ENCODE measurements at regions not wholly inside any gene's neighbourhood (a gene's known extent, or its start where the extent isn't known, plus 50 kb on each side); places are given as distances from the start of the nearest gene placed in this dataset.

GRCh38 chr7:91512958-91513357 lies 248.7 kb downstream of the FZD1 start:
- no peak for TF ChIP-seq MXI1 (conservative IDR thresholded peaks at IDR 0.05; ENCODE audit: poor library complexity, severe bottlenecking)
- TF ChIP-seq SMC3 (conservative IDR thresholded peaks at IDR 0.05; ENCODE audit: poor library complexity), result no peak

GRCh38 chr7:91514591-91514990 lies 250.4 kb downstream of the FZD1 start:
- Histone ChIP-seq H3F3A (ENCODE audit: insufficient read depth, low read length, poor library complexity, severe bottlenecking) (no peaks in the 10 kb centered on the region), H3K27me3 (ENCODE audit: insufficient read depth, low read depth, low read length) (no peaks in the 10 kb centered on the region), H3K79me2 (replicated peaks; ENCODE audit: insufficient read depth, low read length) (no peaks in the 10 kb centered on the region)

More at GRCh38 chr7:91512958-91513357, 248.7 kb downstream of the FZD1 start:
- H2AFZ ChIP-seq (ENCODE audit: low read depth, low read length), result no peak overlapping the region
- no peak overlapping the region for H3K4me3 ChIP-seq (ENCODE audit: low read length)
- no peaks in the 10 kb centered on the region for H3K79me2 ChIP-seq (replicated peaks; ENCODE audit: insufficient read depth, low read length)
- no peaks in the 10 kb centered on the region for H3F3A ChIP-seq (ENCODE audit: insufficient read depth, low read length, poor library complexity, severe bottlenecking)
- no peaks in the 10 kb centered on the region for H3K9me3 ChIP-seq (ENCODE audit: low read length)
- H3K9me2 ChIP-seq (ENCODE audit: insufficient read depth, low read length), result no peaks in the 10 kb centered on the region
- H3K27me3 ChIP-seq (ENCODE audit: insufficient read depth, low read depth, low read length), result no peaks in the 10 kb centered on the region
- no peak overlapping the region for H3K27ac ChIP-seq (ENCODE audit: low read length)
- no peaks in the 10 kb centered on the region for H4K20me1 ChIP-seq (ENCODE audit: insufficient read depth)
- no peaks in the 10 kb centered on the region for H3K36me3 ChIP-seq (ENCODE audit: insufficient read depth, low read length)
- no peak overlapping the region for H3K4me2 ChIP-seq (ENCODE audit: low read length)
- no peak overlapping the region for H3K9ac ChIP-seq (ENCODE audit: low read length)

More at GRCh38 chr7:91514591-91514990, 250.4 kb downstream of the FZD1 start:
- Histone ChIP-seq H3K9me2 (ENCODE audit: insufficient read depth, low read length) (no peaks in the 10 kb centered on the region), H3K27ac (ENCODE audit: low read length) (no peak overlapping the region), H3K4me3 (ENCODE audit: low read length) (no peak overlapping the region), H4K20me1 (ENCODE audit: insufficient read depth) (no peaks in the 10 kb centered on the region), H3K4me2 (ENCODE audit: low read length) (no peak overlapping the region), H2AFZ (ENCODE audit: low read depth, low read length) (no peak overlapping the region), H3K9ac (ENCODE audit: low read length) (no peak overlapping the region), H3K9me3 (ENCODE audit: low read length) (no peaks in the 10 kb centered on the region), H3K36me3 (ENCODE audit: insufficient read depth, low read length) (no peaks in the 10 kb centered on the region)
- TF ChIP-seq REST (IDR thresholded peaks at IDR 0.05; ENCODE audit: borderline replicate concordance) (no peak), SMC3 (conservative IDR thresholded peaks at IDR 0.05; ENCODE audit: poor library complexity) (no peak), POLR2AphosphoS5 (IDR thresholded peaks at IDR 0.05) (no peak), EP300 (conservative IDR thresholded peaks at IDR 0.05; ENCODE audit: poor library complexity, severe bottlenecking) (no peak), TAF1 (IDR thresholded peaks at IDR 0.05; ENCODE audit: low read depth) (no peak), EZH2 (IDR thresholded peaks at IDR 0.05; ENCODE audit: borderline replicate concordance, insufficient read depth, low read length, poor library complexity, severe bottlenecking) (no peak), CTCF (IDR thresholded peaks at IDR 0.05; ENCODE audit: poor library complexity, severe bottlenecking) (no peak), MXI1 (conservative IDR thresholded peaks at IDR 0.05; ENCODE audit: poor library complexity, severe bottlenecking) (no peak), RAD21 (conservative IDR thresholded peaks at IDR 0.05) (no peak)

Measured in neural cell (in vitro differentiated cells).